GM12878 (cell line): ENCODE measurements at regions not wholly inside any gene's neighbourhood (a gene's known extent, or its start where the extent isn't known, plus 50 kb on each side); places are given as distances from the start of the nearest gene placed in this dataset.

Experiments used
- ATAC-seq: fragments of 200-7000 bp; cut with Tn5 transposase; 3 replicates; pipeline ENCODE4 v1.9.1; 2020; ENCODE audit warnings: mild to moderate bottlenecking, moderate library complexity
- BruUV-seq: library from RNA; stranded (reverse); fragments of 400-500 nt; replicated peaks from 2 replicates; lab custom pipeline; 2021; lab: Mats Ljungman, UMichigan
- CTCF ChIA-PET: fragments of 300-600 bp; sonication (Branson Sonifier 250); formaldehyde crosslinking; extraction: SDS; loops from one replicate; lab custom pipeline; 2021; ENCODE audit warnings: inconsistent platforms; lab: Yijun Ruan, JAX
- POLR2A ChIA-PET: fragments of 350-600 bp; formaldehyde crosslinking; extraction: SDS; loops from one replicate; lab custom pipeline; 2021; ENCODE audit warnings: inconsistent platforms; lab: Charles Lee
- RAD21 ChIA-PET: fragments of 300-600 bp; sonication (Branson Sonifier 250); formaldehyde crosslinking; loops from one replicate; lab custom pipeline; 2023; ENCODE audit warnings: antibody characterized with exemption; ENCODE audit not compliant: unreplicated experiment; lab: Charles Lee
- SMC1A ChIA-PET: fragments of 300-600 bp; sonication (Branson Sonifier 250); formaldehyde crosslinking; loops from one replicate; lab custom pipeline; 2023; ENCODE audit not compliant: unreplicated experiment, uncharacterized antibody; lab: Charles Lee
- DNase-seq: peaks from one replicate; pipeline ENCODE4 v3.0.0-alpha.2; 2011; ENCODE audit warnings: low read depth, low spot score
- FAIRE-seq: peaks from 3 replicates; lab custom pipeline; 2011; peaks lifted over from hg19 to GRCh38; lab: Jason Lieb, UNC
- H2AFZ ChIP-seq: 2 replicates; pipeline ENCODE4 v1.6.0; 2011; ENCODE audit warnings: low read depth, low read length, control low read depth; ENCODE audit not compliant: control insufficient read depth
- H3K27ac ChIP-seq: 2 replicates; pipeline ENCODE4 v1.5.1; 2011; ENCODE audit warnings: control low read depth; ENCODE audit not compliant: control insufficient read depth, insufficient read depth
- H3K27me3 ChIP-seq, 2 experiments: replicated peaks in 1 of 2; 2 replicates each; pipeline versions ENCODE4 v1.6.0 to v1.6.1; 2011; ENCODE audit warnings: low read length in 1 of 2; ENCODE audit not compliant: control insufficient read depth in 2 of 2, insufficient read depth in 2 of 2
- H3K36me3 ChIP-seq, 2 experiments: 2 replicates each; pipeline ENCODE4 v1.5.1; 2011; ENCODE audit warnings: low read length in 1 of 2; ENCODE audit not compliant: control insufficient read depth in 2 of 2, insufficient read depth in 2 of 2
- H3K4me1 ChIP-seq: 2 replicates; pipeline ENCODE4 v1.6.1; 2011; ENCODE audit warnings: mild to moderate bottlenecking, low read length, moderate library complexity, mixed read lengths; ENCODE audit not compliant: control insufficient read depth, insufficient read depth
- H3K4me2 ChIP-seq: 2 replicates; pipeline ENCODE4 v1.6.0; 2011; ENCODE audit warnings: control low read depth; ENCODE audit not compliant: control insufficient read depth, insufficient read depth
- H3K4me3 ChIP-seq: fragments of 200-600 bp; sonication (generic); 2 replicates; pipeline ENCODE4 v1.5.1; 2016
- H3K79me2 ChIP-seq: 2 replicates; pipeline ENCODE4 v1.6.0; 2011; ENCODE audit warnings: low read length; ENCODE audit not compliant: control insufficient read depth, insufficient read depth
- H3K9ac ChIP-seq: 2 replicates; pipeline ENCODE4 v1.8.0; 2011; ENCODE audit warnings: low read length, control low read depth, mixed read lengths; ENCODE audit not compliant: control insufficient read depth, insufficient read depth
- H3K9me3 ChIP-seq: replicated peaks from 3 replicates; pipeline ENCODE4 v1.5.1; 2011; ENCODE audit warnings: mild to moderate bottlenecking, low read length; ENCODE audit not compliant: control insufficient read depth, insufficient read depth
- H4K20me1 ChIP-seq: 2 replicates; pipeline ENCODE4 v1.6.0; 2011; ENCODE audit not compliant: control insufficient read depth, insufficient read depth
- BRCA1 ChIP-seq: IDR thresholded peaks from 2 replicates; pipeline ENCODE4 v1.6.1; 2011; ENCODE audit warnings: low read depth, low read length, improper control_type of control experiment
- RAD21 ChIP-seq: IDR thresholded peaks from 2 replicates; pipeline ENCODE4 v1.6.1; 2011; ENCODE audit warnings: mild to moderate bottlenecking, low read depth, low read length, moderate library complexity; ENCODE audit not compliant: insufficient read depth
- REST ChIP-seq: IDR thresholded peaks from 2 replicates; pipeline ENCODE4 v1.6.1; 2012; ENCODE audit warnings: mild to moderate bottlenecking, low read depth, low read length
- RUNX3 ChIP-seq: IDR thresholded peaks from 2 replicates; pipeline ENCODE4 v1.6.1; 2012; ENCODE audit warnings: low read length, inconsistent platforms
- WGBS: methylation state at CpG from one replicate; pipeline ENCODE4 v1.1.6; 2016; ENCODE audit warnings: low lambda C conversion rate; ENCODE audit not compliant: insufficient replicate concordance, insufficient coverage; ENCODE audit errors: missing lambda C conversion rate; 5-methylcytosine and 5-hydroxymethylcytosine counted together
- in situ Hi-C: fragments of 300-500 bp; cut with MboI; formaldehyde crosslinking; loops from 9 replicates; pipeline ENCODE4 v1.14.3; 2018; ENCODE audit warnings: mixed read lengths
- intact Hi-C: fragments of 100-400 bp; cut with micrococcal nuclease; formaldehyde crosslinking; loops from one replicate; pipeline ENCODE4 v1.14.2; 2022; ENCODE audit not compliant: unreplicated experiment

GRCh38 chr18:78650926-78651325 is 328.7 kb upstream of the SALL3 start:
- Histone ChIP-seq H4K20me1 (no peaks in the 10 kb centered on the region), H3K4me3 (no peak overlapping the region), H3K4me2 (no peak overlapping the region), H3K79me2 (no peaks in the 10 kb centered on the region), H3K9me3 (peaks cover 3% of the 10 kb centered on the region; the same call in 2 of the 3 replicates), H3K36me3 (no peaks in the 10 kb centered on the region), H3K27me3 (no peaks in the 10 kb centered on the region), H3K27ac (no peak overlapping the region), H2AFZ (no peak overlapping the region), H3K9ac (no peak overlapping the region), H3K4me1 (no peaks in the 10 kb centered on the region)
- FAIRE-seq, result no peak
- WGBS, result 76% methylated on average over 13 of the region's 13 CpGs
- no TSS peak for BruUV-seq
- ChIA-PET CTCF (no interaction called here), RAD21 (no interaction called here), POLR2A (no interaction called here), SMC1A (interaction anchor here (0.6 kb wide), 1 partner anchor 28 kb away, joined by 3 read pairs; no protein-coding TSS in a partner anchor)
- no peak for TF ChIP-seq RUNX3
- no peak for TF ChIP-seq BRCA1
- TF ChIP-seq REST, result no peak
- no peak for TF ChIP-seq RAD21
- no peak for ATAC-seq
- no peak for DNase-seq
- in situ Hi-C loops, result no loop called here
- intact Hi-C loops, result no loop called here
